ENCODE measurements at regions not wholly inside any gene's neighbourhood (a gene's known extent, or its start where the extent isn't known, plus 50 kb on each side); places are given as distances from the start of the nearest gene placed in this dataset.

DNA sequence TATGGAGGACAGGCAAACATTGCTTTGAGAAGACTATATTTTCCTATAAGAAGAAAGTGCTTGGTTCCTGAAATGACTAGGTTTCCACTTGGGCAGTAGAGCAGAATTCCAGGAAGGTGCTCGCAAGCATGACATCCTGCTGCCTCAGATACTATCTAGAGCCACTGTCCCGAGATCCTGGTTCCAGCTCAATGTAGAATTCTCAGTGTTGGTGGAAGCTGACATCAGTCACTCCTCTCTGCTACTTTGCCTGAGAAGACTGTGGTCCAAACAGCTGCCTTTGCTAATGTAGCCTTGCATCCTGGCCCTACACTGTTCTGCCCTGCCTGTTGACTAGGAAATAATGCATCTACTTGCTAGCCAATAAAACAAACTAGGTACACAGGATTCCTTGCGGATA is 50.0 kb upstream of the ITGA6 start:
- H3K4me1 ChIP-seq, result no peaks in the 10 kb centered on the region
- H3K9me3 ChIP-seq, result peaks cover 0 to 6% (median 0%) of the 10 kb centered on the region in 3 donors
- no peaks in the 10 kb centered on the region for H3K27me3 ChIP-seq
- H3K27ac ChIP-seq, result no peak overlapping the region
- no peaks in the 10 kb centered on the region for H3K36me3 ChIP-seq
- no peak for ATAC-seq
- WGBS, 2 donors (ENCODE audit: low coverage in 1 of 2), result 77% methylated on average over 3 of the region's 3 CpGs; no CpG with 5 or more reads in 1 of the 2 donors
- H3K4me3 ChIP-seq, result no peak overlapping the region
- TF ChIP-seq POLR2AphosphoS5 (IDR thresholded peaks at IDR 0.05) (no peak), POLR2A (IDR thresholded peaks at IDR 0.05) (no peak), EP300 (IDR thresholded peaks at IDR 0.05) (no peak)
- TF ChIP-seq, protein P1, sequence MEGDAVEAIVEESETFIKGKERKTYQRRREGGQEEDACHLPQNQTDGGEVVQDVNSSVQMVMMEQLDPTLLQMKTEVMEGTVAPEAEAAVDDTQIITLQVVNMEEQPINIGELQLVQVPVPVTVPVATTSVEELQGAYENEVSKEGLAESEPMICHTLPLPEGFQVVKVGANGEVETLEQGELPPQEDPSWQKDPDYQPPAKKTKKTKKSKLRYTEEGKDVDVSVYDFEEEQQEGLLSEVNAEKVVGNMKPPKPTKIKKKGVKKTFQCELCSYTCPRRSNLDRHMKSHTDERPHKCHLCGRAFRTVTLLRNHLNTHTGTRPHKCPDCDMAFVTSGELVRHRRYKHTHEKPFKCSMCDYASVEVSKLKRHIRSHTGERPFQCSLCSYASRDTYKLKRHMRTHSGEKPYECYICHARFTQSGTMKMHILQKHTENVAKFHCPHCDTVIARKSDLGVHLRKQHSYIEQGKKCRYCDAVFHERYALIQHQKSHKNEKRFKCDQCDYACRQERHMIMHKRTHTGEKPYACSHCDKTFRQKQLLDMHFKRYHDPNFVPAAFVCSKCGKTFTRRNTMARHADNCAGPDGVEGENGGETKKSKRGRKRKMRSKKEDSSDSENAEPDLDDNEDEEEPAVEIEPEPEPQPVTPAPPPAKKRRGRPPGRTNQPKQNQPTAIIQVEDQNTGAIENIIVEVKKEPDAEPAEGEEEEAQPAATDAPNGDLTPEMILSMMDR (IDR thresholded peaks at IDR 0.05), result no peak
